ENCODE measurements at regions not wholly inside any gene's neighbourhood (a gene's known extent, or its start where the extent isn't known, plus 50 kb on each side); places are given as distances from the start of the nearest gene placed in this dataset.

- ChIA-PET CTCF (interaction anchor here (0.7 to 1.0 kb wide), 3 partner anchors 33 to 193 kb away, joined by 3 to 4 read pairs (median 3); no protein-coding TSS in a partner anchor), POLR2A (no interaction called here)
- DNase-seq (ENCODE audit: low read depth, low spot score) = no peak
- no peak for TF ChIP-seq CTCF (IDR thresholded peaks at IDR 0.05; ENCODE audit: insufficient read depth, low read length, missing control alignments)
- H3K4me3 ChIP-seq (ENCODE audit: low read depth, low read length) = no peak overlapping the region
Measured at GRCh38 chr17:77279448-77280303, 138.9 kb downstream of the SEC14L1 start.

- peak overlapping the region; percentile 52 for H3K4me3 ChIP-seq (ENCODE audit: low read depth, low read length)
- DNase-seq (ENCODE audit: low read depth, low spot score) = no peak
- CTCF ChIA-PET = interaction anchor here (0.7 to 1.0 kb wide), 3 partner anchors 13 to 194 kb away, joined by 3 to 4 read pairs (median 3); no protein-coding TSS in a partner anchor
- TF ChIP-seq CTCF (IDR thresholded peaks at IDR 0.05; ENCODE audit: insufficient read depth, low read length, missing control alignments) = no peak
- POLR2A ChIA-PET = no interaction called here
Measured at GRCh38 chr17:77280304-77281121, 139.7 kb downstream of the SEC14L1 start.

- peak overlapping the region; percentile 62 for H3K4me3 ChIP-seq (ENCODE audit: low read depth, low read length)
- TF ChIP-seq CTCF (IDR thresholded peaks at IDR 0.05; ENCODE audit: insufficient read depth, low read length, missing control alignments) = peak; percentile 6
- ChIA-PET CTCF (interaction anchor here (1.0 to 1.5 kb wide), 2 partner anchors 14 kb away, joined by 3 to 4 read pairs; no protein-coding TSS in a partner anchor), POLR2A (no interaction called here)
- DNase-seq (ENCODE audit: low read depth, low spot score) = no peak
Measured at GRCh38 chr17:77281122-77281903, 140.5 kb downstream of the SEC14L1 start.

- CTCF ChIA-PET = interaction anchor here (1.5 kb wide), 1 partner anchor 15 kb away, joined by 4 read pairs; no protein-coding TSS in a partner anchor
- TF ChIP-seq CTCF (IDR thresholded peaks at IDR 0.05; ENCODE audit: insufficient read depth, low read length, missing control alignments) = no peak
- peak overlapping the region; percentile 62 for H3K4me3 ChIP-seq (ENCODE audit: low read depth, low read length)
- POLR2A ChIA-PET = no interaction called here
- no peak for DNase-seq (ENCODE audit: low read depth, low spot score)
Measured at GRCh38 chr17:77281904-77282367, 141.2 kb downstream of the SEC14L1 start.

GRCh38 chr17:77282524-77283515 lies 142.1 kb downstream of the SEC14L1 start:
- DNase-seq (ENCODE audit: low read depth, low spot score) = no peak
- ChIA-PET POLR2A (no interaction called here), CTCF (interaction anchor here (1.5 kb wide), 1 partner anchor 16 kb away, joined by 4 read pairs; no protein-coding TSS in a partner anchor)
- no peak for TF ChIP-seq CTCF (IDR thresholded peaks at IDR 0.05; ENCODE audit: insufficient read depth, low read length, missing control alignments)
- no peak overlapping the region; the same call in 1 of the 2 replicates for H3K4me3 ChIP-seq (ENCODE audit: low read depth, low read length)

Measured in AG04449 (cell line).